ENCODE measurements at regions not wholly inside any gene's neighbourhood (a gene's known extent, or its start where the extent isn't known, plus 50 kb on each side); places are given as distances from the start of the nearest gene placed in this dataset.

DNA sequence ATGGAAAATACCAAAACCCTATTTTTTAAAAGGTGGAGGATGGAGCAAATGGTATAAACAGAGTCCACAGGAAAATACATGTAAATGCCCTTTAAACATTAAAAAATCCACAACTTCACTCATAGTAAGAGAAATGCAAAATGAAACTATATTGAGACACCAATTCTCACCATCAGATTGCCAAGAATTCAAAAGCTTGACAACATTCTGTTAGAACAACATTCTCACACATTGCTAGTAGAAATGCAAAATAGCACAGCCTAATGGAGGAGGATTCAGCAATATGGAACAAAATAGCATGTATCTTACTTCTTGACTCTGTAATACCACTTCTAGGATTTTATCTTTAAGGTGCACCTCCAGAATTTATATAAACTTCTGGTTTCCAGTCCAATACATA, 351.8 kb downstream of the NXPE2 start:
- DNase-seq (ENCODE audit: low read depth in 3 of 3) = no peak

DNA sequence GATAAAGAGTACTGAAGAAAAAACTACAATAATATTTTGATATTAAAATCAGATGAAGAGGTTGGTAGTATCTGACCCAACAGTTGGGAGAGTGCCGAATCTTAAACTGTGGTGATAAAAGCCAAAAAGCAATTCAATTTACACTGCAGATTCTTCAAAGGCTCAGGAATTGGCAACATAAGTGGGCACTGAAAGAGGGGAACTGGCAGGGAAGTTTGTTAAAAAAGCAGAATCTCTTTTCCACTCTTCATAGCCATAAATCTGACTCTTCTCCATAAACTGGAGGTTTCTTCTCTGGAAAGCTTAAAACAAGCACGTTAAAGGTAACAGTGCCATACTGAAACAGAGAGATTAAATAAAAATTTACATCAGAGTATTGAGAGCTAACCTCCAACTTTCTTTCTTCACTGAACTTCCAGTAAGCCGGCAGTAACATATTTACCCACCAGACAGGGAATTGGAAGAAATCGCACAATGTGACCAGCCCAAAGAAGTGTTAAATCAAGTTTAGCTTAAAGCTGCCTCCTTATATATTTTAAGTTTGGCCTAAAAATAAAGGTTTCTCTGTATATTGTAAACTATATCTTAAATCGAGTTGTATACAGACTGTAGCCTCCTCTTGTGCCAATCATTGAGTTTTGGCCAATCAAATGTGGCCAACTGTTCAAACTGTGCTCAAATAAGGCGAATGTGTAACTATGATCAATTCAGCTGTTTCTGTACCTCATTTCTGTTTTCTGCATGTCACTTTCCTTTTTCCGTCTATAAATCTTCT, 358.3 kb downstream of the NXPE2 start:
- DNase-seq (ENCODE audit: low read depth in 3 of 3) = no peak

DNA sequence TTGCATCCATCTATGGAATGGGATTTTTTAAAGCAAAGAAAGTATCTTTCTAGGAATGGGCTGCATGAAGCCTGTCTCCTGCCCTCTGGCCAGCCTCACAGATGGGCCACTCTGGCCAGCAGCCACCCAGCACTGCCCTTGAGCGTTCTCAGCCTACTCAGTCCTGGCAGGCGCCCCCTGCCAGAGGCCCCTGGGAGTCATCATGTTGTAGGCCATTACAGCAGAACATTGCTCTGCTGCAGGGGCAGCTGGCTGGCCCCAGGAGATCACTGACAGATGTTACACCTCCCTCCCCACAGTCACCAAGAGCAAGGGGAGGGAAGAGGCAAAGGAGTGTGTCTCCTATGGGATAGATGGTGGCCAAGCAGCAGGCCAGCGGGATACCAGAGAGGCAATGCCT, 363.7 kb downstream of the NXPE2 start:
- no peak for DNase-seq (ENCODE audit: low read depth in 3 of 3)

DNA sequence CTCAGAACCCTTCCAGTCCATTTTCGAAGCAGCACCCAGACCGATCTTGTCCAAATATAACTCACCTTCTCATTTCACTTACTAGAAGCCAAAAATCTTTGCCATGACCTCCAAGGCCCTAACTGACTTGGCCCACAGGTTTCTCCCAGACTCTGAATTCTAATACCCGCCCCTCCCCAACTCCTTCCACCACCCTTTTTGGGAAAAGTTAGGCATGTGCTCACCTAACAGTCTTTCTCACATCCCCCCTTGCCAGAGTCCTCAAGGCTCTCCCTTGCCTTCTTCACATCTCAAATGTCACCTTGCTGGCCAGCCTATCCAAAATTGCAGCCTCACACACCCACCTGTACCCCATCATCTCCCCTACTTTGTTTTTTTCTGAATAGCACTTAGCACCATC, 369.3 kb downstream of the NXPE2 start:
- no peak for DNase-seq (ENCODE audit: low read depth in 3 of 3)

DNA sequence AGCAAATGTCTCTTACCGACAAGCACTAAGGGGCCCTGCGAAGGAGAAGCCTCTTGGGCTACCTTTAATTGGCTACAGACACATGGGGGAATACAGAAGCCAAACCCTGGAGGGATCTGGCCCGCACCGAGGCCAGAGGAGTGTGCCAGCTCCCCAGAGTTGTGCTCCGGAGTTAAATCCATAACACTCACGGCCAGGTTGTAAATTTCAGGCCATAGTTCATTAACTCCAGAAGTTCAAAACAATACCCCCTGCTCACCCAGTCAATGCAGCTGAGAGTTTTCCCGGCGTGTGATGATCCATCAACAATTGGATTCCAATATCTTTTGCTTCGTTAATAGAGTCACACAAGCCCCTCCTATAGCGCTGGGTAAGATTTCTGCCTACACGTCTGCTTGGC, 371.5 kb downstream of the NXPE2 start:
- no peak for DNase-seq (ENCODE audit: low read depth in 3 of 3)

DNA sequence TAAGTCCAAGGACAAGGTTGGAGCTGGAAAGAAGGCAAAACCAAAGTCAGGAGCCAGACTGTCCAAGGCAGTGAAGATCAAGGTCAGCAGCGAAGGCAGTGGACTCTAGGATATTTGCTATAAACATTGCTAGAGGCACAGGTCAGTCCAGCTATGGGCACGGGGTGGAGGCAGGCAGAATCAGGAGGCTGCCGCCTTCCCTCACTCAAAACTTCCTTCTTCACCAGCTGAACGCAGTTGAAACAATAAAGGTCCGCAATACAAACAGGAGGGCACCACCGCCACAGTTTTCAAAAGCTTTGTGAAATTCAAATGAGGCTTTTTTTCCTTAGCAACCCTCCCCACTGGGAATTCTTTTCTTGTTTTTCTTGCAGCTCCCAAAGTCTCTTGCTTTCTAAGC, 372.4 kb downstream of the NXPE2 start:
- DNase-seq (ENCODE audit: low read depth in 3 of 3) = no peak

DNA sequence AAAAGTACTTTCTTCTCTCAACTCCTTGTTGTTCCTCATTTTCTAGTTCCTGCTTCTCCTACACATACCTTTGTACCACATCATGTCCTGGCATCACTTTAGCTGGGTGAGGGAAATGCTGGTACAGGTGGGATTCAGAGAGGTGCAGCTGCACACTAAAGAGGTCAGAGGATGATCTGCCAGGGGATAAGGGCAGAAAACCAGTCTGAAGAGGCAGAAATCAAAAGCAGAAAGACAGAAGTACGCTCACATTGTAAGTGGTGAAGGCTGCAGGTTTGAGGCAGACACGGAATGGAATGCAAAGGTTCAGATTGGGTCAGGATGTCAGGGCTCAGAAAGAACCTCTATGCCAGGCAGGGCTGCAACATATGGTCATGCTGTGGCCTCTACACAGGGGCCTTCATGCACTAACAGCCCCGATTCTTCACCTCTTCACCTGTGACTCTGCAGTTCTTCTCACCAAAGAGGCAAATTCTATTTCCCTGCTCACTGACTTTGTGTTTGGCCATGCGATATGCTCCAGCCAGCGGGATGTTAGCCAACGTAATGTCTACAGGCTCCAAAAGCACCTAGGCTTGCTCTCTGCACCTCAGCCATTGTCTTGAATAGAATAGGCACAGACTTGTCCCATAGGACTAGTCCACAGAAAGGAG, 373.7 kb downstream of the NXPE2 start:
- DNase-seq (ENCODE audit: low read depth in 3 of 3) = no peak

DNA sequence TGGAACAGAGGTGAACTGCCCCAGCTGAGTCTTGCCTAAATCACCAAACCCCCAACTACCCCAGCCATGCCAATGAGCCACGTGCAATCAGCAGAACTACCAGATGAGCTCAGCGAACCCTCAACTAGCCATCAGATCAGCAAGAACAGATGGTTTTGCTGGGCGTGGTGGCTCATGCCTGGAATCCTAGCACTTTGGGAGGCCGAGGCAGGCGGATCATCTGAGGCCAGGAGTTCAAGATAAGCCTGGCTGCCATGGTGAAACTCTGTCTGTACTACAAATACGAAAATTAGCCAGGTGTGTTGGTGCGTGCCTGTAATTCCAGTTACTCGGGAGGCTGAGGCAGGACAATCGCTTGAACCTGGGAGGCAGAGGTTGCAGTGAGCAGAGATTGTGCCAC, 374.3 kb downstream of the NXPE2 start:
- DNase-seq (ENCODE audit: low read depth in 3 of 3) = no peak

DNA sequence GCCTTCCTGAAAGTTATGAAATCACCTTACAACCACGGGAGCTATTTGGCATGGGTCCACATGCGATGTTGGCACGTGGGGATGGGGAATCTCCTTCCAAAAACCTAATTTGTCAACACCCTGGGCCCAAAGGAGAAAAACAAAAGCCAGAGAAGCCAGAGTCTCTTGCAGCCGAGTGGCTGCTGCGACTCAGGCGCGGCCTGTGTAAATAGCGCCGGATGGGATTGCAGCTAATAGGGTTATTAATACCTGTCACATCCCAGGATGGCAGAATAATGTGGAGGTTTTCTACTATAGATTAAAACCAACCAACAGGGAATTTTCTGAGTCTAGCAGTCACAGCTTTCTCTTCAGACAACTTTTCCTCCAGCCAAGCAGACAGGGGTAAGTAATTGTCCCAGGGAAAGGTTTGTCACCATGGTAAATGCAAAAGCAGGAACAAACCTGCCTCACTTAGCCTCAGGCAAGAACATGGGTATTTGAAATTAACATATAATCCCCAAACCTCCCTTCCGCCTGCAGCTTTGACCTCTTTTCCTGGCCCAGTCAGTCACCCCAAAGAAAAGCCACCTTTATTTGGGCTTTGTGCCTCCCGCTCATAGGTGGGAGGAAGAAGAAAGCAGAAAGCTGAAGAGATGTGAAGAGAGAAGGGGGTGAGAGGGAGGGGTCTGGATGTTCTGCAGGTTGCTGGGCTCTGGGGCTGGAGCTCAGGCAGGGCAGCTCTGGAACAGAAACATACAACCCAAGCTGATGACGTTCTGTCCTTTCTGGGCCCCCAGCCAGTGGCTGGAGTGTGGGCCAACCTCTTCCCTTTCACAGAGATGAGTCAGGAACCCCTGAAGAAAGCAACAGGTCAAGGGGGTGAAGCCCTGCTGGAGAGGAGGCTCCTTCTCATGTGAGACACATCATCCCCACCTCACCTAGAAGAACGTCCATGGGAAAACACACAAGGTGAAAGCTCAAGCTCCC, 376.5 kb downstream of the NXPE2 start:
- DNase-seq (ENCODE audit: low read depth in 3 of 3) = no peak

DNA sequence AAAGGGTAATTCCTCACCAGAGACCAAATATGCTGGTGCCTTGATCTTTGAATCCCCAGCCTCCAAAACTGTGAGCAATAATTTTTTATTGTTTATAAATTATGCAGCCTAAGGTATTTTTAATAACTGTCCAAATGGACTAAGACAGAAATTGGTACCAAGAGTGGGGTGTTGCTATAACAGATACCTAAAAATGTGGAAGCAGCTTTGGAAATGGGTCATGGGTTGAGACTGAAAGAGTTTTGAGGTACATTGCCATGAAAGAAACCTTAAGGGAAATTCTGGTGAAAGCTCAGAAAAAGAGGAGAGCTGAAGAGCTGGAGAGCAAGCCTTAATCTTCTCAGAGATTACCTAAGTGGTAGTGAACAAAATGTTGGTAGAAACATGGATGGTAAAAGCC, 378.2 kb downstream of the NXPE2 start:
- DNase-seq (ENCODE audit: low read depth in 3 of 3) = no peak

DNA sequence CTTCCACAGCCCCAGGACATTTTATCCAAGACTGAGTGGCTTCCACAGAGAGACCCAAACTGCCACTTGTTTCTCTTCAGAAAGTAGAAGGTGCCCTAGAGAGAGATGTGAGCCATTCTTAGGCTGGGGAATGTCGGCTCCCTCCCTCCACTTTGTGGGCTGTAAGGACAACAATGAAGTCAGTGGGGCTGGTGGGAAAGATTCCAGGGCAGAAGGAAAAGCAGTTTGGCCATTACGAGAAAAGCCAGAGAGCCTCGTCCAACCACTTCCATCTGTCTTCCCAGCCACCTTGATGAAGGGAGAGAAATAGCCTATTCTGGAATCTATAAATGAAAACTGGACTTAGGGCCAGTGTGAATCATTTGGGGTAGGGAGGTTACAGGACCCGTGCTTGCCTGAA, 382.5 kb downstream of the NXPE2 start:
- no peak for DNase-seq (ENCODE audit: low read depth in 3 of 3)

DNA sequence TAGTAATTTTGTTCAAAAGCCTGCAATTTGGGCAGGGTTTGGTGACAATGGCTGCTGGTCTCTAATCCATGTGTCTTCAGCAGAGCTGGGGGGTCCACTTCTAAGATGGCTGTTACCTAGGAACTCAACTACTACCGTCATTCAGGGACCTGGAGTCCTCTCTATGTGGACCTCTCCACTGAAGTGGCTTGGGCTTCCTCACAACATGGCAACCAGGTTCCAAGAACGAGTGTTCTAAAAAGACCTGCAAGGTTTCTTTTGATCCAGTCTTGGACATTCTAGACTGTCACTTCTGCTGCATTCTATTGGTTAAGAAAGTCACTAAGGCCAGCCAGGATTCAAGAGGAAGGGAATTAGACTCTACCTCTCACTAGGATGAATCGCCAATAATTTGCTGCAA, 387.0 kb downstream of the NXPE2 start:
- DNase-seq (ENCODE audit: low read depth in 3 of 3) = no peak

DNA sequence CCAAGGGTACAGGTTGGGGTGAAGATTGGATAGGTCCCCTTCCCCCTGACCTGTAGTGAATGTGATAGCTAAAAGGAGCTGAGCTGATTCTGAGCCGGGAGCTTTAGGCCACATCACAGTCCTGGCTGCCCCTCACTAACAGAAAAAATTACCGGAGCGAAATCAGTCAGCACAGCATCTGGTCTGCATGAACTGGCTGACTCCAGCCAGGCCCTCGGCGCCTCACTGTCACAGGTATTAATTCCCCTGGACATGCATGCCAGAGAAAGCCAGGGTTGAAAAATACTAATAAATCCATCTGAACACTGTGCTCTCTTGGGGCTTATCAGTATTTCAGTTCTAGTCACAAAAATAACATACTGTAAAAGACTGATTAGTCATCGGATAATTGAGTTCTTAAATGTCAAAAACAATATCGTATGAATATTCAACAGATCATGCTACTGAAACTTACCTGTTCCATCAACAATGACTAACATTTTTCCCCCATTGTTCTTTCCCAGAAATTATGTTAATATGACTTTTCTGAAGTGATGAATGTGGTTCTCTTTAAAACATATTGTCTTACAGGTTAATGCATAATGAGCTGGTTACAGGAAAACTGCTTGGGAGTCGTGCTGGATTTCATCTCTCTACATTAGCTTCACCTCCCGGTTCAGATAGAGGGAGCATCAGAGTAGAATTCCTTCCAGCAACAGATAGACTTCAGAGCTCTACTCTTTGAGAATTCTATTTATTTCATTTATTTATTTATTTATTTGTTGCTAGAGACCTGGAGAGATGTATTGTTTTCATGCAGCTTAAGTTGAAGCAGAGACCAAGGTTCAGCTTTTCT, 387.7 kb downstream of the NXPE2 start:
- DNase-seq (ENCODE audit: low read depth in 3 of 3) = no peak

DNA sequence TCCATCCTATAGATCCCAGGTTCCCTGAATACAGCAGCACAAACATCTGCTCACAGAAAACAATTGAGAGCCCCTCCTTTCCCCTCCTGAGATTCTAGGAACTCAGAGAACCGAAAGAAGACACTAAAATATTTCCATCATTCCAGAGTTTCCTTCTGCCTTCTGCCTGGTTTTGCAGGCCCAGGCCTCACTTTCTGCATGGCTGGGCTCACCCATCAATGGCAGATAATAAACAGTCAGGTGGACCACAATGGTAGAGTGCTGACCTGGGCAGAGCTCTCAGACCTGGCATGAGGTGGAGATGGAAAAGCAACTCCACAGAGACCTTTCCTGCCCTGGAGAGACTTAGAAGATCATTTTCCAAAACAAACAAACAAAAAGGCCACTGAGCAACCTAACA, 389.1 kb downstream of the NXPE2 start:
- DNase-seq (ENCODE audit: low read depth in 3 of 3) = no peak

DNA sequence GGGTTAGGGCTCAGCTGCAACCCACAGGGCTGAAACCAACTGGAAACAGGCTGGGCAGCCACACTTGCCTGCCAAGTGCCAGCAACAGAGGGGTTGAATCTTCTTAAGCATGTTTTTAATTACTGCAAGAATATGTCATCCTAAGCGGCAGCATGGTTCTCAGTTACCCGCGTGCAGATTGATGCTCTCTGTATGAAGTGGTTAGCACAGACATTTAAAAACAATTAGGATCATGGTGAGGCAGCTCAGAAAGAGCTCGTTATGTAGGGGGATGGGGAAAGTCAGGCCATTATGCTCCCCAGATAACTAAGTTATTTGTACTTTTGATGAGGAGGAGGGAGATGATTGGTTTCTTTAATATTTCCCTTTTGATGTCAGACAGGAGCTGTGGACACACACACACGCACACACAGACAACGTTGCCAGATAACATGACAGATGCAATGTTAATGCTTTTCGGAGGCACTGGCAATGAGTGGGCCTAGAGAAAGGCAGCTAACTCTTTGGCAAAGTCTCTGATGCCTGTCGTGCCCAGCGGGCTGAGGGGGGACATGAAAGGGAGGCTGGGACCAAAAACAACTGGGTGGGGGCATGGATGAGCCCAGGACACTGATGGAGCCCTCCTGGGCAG, 389.7 kb downstream of the NXPE2 start:
- DNase-seq (ENCODE audit: low read depth in 3 of 3) = no peak

DNA sequence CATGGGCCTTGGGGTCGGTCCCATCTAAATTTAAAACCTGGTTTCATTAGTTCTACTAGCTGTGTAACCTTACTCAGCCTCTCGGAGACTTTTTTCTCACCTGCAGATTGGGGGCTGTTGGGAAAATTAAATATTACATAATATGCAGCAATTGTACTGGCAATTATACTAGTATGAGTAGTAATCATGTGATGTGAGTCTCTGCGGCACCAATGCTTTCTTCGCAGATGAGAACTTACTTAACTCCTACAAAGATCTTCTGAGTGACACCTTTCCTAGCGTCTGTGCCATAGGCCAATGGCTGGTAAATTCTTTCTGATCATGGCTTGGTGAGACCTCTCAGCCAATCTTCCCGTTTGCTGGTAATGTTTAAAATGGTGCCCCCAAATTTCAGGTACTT, 391.3 kb downstream of the NXPE2 start:
- DNase-seq (ENCODE audit: low read depth in 3 of 3) = no peak

DNA sequence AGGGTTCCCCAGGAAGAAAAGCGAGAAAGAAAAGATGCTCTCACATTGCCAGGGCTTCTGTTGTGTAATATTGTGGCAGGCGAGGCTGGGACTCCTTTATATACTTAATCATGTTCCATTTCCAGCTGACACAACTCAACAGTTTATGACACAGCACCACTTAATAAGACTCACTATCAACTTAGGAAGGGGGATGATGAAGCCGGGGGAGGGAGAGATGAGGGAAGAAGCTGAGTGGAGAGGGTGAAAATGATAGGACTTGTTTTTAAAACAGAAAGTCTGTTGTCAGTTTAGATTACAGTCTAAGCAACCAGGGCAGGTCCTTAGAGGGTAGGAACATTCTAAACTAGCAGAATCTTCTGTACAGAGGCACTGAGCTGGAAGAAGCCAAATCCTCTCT, 397.0 kb downstream of the NXPE2 start:
- DNase-seq (ENCODE audit: low read depth in 3 of 3) = no peak

DNA sequence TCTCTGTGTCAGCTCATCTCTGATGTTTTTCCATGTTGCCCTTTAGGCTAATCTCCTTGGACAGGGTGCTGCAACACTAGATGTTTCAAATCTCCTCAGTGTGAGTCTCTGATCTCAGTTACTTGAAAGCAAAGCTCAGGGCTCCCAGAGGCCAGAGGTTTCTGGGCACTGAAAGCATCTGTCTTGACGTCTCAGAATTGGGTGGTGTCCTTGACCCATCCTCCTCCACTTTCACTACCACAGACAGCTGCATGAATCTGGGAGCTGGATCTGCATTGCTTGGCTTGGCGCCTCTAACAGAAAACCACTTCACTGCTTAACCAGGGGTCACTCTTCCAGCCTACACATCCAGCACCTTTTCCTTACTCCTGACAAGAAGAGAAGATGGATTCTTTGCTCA, 399.4 kb downstream of the NXPE2 start:
- no peak for DNase-seq (ENCODE audit: low read depth in 3 of 3)

DNA sequence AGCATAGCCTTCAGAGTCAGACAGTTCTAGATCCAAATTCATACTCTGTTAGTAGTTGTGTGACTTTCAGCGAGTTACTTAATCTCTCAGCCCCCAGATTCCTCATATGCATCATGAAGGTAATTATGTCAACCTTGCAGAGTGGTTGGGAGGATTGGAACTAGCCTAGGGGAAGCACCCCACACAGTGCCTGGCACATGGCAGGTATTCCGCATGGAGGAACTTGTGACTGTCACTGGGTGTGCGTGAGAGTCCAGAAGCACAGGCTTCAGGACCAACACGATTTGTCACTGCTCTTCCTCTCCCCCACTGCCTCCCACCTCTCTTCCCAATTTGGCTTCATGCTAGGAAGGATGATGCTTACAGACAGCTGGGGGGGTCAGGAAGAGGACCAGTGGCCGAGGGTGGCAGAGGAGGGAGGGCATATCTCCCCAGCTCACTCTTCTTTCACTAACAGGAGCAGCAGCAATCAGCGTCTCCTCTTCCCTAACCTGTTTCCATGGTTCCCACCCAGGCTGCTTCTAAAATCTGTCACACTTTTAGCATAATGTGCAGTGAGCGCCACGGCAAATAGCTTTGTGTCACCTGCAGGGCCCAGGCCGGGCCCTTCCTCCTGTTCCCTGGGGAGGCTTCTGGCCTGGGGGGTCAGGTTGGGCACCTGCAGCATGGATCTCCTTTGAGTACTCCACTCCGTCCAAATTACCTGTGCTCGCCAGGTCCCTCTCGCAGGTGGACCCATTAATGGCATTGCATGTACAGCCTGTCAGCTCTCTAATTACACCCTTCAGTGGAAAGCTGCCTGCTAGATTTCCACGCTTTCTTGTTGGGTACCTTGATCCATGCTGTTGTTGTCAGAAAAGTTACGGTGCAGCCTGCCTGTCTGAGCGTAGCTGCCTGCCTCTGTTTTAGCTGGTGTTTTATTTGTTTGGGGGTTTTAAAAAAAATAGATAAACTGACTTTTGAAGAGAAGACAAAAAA, 400.4 kb downstream of the NXPE2 start:
- no peak for DNase-seq (ENCODE audit: low read depth in 3 of 3)
